Smooth muscle cell (in vitro differentiated cells): ENCODE measurements at regions not wholly inside any gene's neighbourhood (a gene's known extent, or its start where the extent isn't known, plus 50 kb on each side); places are given as distances from the start of the nearest gene placed in this dataset.

Source experiments
- DNase-seq: peaks from one replicate; lab custom pipeline; 2025; ENCODE audit not compliant: unreplicated experiment; lab: John Stamatoyannopoulos, UW
- H2AFZ ChIP-seq: fragments of 200-600 bp; sonication (generic); 2 replicates; pipeline ENCODE4 v1.6.0; 2016; ENCODE audit warnings: antibody characterized with exemption, low read depth, mild to moderate bottlenecking
- H3F3A ChIP-seq: fragments of 200-600 bp; sonication (generic); 2 replicates; pipeline ENCODE4 v1.6.0; 2017; ENCODE audit warnings: antibody characterized with exemption, low read depth
- H3K27ac ChIP-seq: fragments of 200-600 bp; sonication (generic); 2 replicates; pipeline ENCODE4 v1.5.1; 2016; ENCODE audit warnings: low read depth, mild to moderate bottlenecking
- H3K27me3 ChIP-seq: fragments of 200-600 bp; sonication (generic); 2 replicates; pipeline ENCODE4 v1.6.1; 2016; ENCODE audit warnings: low read depth, mild to moderate bottlenecking
- H3K36me3 ChIP-seq: fragments of 200-600 bp; sonication (generic); 2 replicates; pipeline ENCODE4 v1.5.1; 2016; ENCODE audit warnings: low read depth
- H3K4me1 ChIP-seq: fragments of 200-600 bp; sonication (generic); 2 replicates; pipeline ENCODE4 v1.5.1; 2016; ENCODE audit warnings: low read depth
- H3K4me2 ChIP-seq: fragments of 200-600 bp; sonication (generic); 2 replicates; pipeline ENCODE4 v1.6.0; 2016; ENCODE audit warnings: mild to moderate bottlenecking
- H3K4me3 ChIP-seq: fragments of 200-600 bp; sonication (generic); 2 replicates; pipeline ENCODE4 v1.5.1; 2016; ENCODE audit warnings: mild to moderate bottlenecking
- H3K79me2 ChIP-seq: fragments of 200-600 bp; sonication (generic); 2 replicates; pipeline ENCODE4 v1.6.0; 2016; ENCODE audit warnings: low read depth, mild to moderate bottlenecking
- H3K9ac ChIP-seq: fragments of 200-600 bp; sonication (generic); 2 replicates; pipeline ENCODE4 v1.6.0; 2016; ENCODE audit warnings: low read depth
- H3K9me3 ChIP-seq: fragments of 200-600 bp; sonication (generic); replicated peaks from 2 replicates; pipeline ENCODE4 v1.5.1; 2016; ENCODE audit warnings: low read depth
- H4K20me1 ChIP-seq: fragments of 200-600 bp; sonication (generic); 2 replicates; pipeline ENCODE4 v1.6.0; 2016; ENCODE audit warnings: low read depth
- CTCF ChIP-seq: fragments of 200-600 bp; sonication (generic); IDR thresholded peaks from 2 replicates; pipeline ENCODE4 v1.5.1; 2017; ENCODE audit warnings: borderline replicate concordance, mild to moderate bottlenecking, antibody characterized with exemption; ENCODE audit not compliant: insufficient read depth, poor library complexity, severe bottlenecking
- WGBS: methylation state at CpG from one replicate; pipeline ENCODE4 v1.1.7; 2016; ENCODE audit warnings: low lambda C conversion rate; 5-methylcytosine and 5-hydroxymethylcytosine counted together

GRCh38 chr20:10921491-10922010 is 247.8 kb upstream of the JAG1 start:
- Histone ChIP-seq H3K4me2 (peak overlapping the region; percentile 66), H3K4me3 (no peak overlapping the region), H3K27me3 (no peaks in the 10 kb centered on the region), H2AFZ (no peak overlapping the region), H4K20me1 (no peaks in the 10 kb centered on the region), H3K79me2 (no peaks in the 10 kb centered on the region), H3F3A (peaks cover 40% of the 10 kb centered on the region), H3K9ac (no peak overlapping the region), H3K36me3 (no peaks in the 10 kb centered on the region), H3K27ac (peak overlapping the region; percentile 28), H3K4me1 (no peaks in the 10 kb centered on the region), H3K9me3 (no peaks in the 10 kb centered on the region)
- 92% methylated on average over 2 of the region's 2 CpGs for WGBS
- DNase-seq = no peak
- TF ChIP-seq CTCF = no peak

- H3K79me2 ChIP-seq = no peaks in the 10 kb centered on the region
- peak overlapping the region; percentile 66 for H3K4me2 ChIP-seq
- no peaks in the 10 kb centered on the region for H3K9me3 ChIP-seq
- peak overlapping the region; percentile 69 for H3K27ac ChIP-seq
- H3K9ac ChIP-seq = no peak overlapping the region
- H3K4me1 ChIP-seq = no peaks in the 10 kb centered on the region
- no peak for DNase-seq
- WGBS = 43% methylated on average over 1 of the region's 1 CpG
- no peak for TF ChIP-seq CTCF
- H3F3A ChIP-seq = peaks cover 40% of the 10 kb centered on the region
- no peaks in the 10 kb centered on the region for H4K20me1 ChIP-seq
- H3K36me3 ChIP-seq = no peaks in the 10 kb centered on the region
- H3K4me3 ChIP-seq = no peak overlapping the region
- H2AFZ ChIP-seq = no peak overlapping the region
- no peaks in the 10 kb centered on the region for H3K27me3 ChIP-seq
These were observed 248.7 kb upstream of the JAG1 start for GRCh38 chr20:10922506-10922905.

GRCh38 chr20:10922941-10923340 is 249.1 kb upstream of the JAG1 start:
- no peak for DNase-seq
- no peak overlapping the region for H2AFZ ChIP-seq
- TF ChIP-seq CTCF = no peak
- no peaks in the 10 kb centered on the region for H4K20me1 ChIP-seq
- peak overlapping the region; percentile 75 for H3K4me2 ChIP-seq
- no peaks in the 10 kb centered on the region for H3K9me3 ChIP-seq
- no peaks in the 10 kb centered on the region for H3K4me1 ChIP-seq
- H3K9ac ChIP-seq = no peak overlapping the region
- H3K27me3 ChIP-seq = no peaks in the 10 kb centered on the region
- H3K79me2 ChIP-seq = no peaks in the 10 kb centered on the region
- peak overlapping the region; percentile 69 for H3K27ac ChIP-seq
- no peaks in the 10 kb centered on the region for H3K36me3 ChIP-seq
- peaks cover 40% of the 10 kb centered on the region for H3F3A ChIP-seq
- no peak overlapping the region for H3K4me3 ChIP-seq
- WGBS = 7% methylated on average over 6 of the region's 6 CpGs

GRCh38 chr20:10924644-10925201 is 250.9 kb upstream of the JAG1 start:
- Histone ChIP-seq H3K4me1 (no peaks in the 10 kb centered on the region), H3K27ac (peak overlapping the region; percentile 37)

More at GRCh38 chr20:10924644-10925201, 250.9 kb upstream of the JAG1 start:
- H3K9ac ChIP-seq = no peak overlapping the region
- no peaks in the 10 kb centered on the region for H3K27me3 ChIP-seq
- no peak overlapping the region for H3K4me3 ChIP-seq
- peak overlapping the region; percentile 75 for H3K4me2 ChIP-seq
- H3K36me3 ChIP-seq = no peaks in the 10 kb centered on the region
- H2AFZ ChIP-seq = no peak overlapping the region
- H3F3A ChIP-seq = peaks cover 43% of the 10 kb centered on the region
- DNase-seq = no peak
- no peaks in the 10 kb centered on the region for H4K20me1 ChIP-seq
- no peaks in the 10 kb centered on the region for H3K9me3 ChIP-seq
- WGBS = 43% methylated on average over 1 of the region's 1 CpG
- no peak for TF ChIP-seq CTCF
- no peaks in the 10 kb centered on the region for H3K79me2 ChIP-seq
